Mesodermal cell (in vitro differentiated cells): ENCODE measurements at regions not wholly inside any gene's neighbourhood (a gene's known extent, or its start where the extent isn't known, plus 50 kb on each side); places are given as distances from the start of the nearest gene placed in this dataset.
"Not testable (repeated sequence)": the region's sequence is repeated elsewhere in the genome, so short reads cannot be mapped to it uniquely, and the experiment has no call there.

Experiments
- H3K27ac ChIP-seq: 2 replicates; pipeline ENCODE4 v1.7.0; 2013; ENCODE audit warnings: mild to moderate bottlenecking, low read depth, low read length, moderate library complexity; ENCODE audit not compliant: severe bottlenecking
- H3K36me3 ChIP-seq: 2 replicates; pipeline ENCODE4 v1.7.1; 2013; ENCODE audit warnings: mild to moderate bottlenecking, low read length, moderate library complexity; ENCODE audit not compliant: control insufficient read depth, insufficient read depth
- H3K4me1 ChIP-seq: one replicate; pipeline ENCODE4 v1.7.1; 2013; ENCODE audit warnings: mild to moderate bottlenecking, low read length; ENCODE audit not compliant: insufficient read depth, control insufficient read depth, poor library complexity, severe bottlenecking
- H3K4me3 ChIP-seq: 2 replicates; pipeline ENCODE4 v1.7.0; 2013; ENCODE audit warnings: low read length, control low read depth, mild to moderate bottlenecking; ENCODE audit not compliant: insufficient read depth, poor library complexity, severe bottlenecking; ENCODE audit errors: extremely low read depth
- H3K9me3 ChIP-seq: 2 replicates; pipeline ENCODE4 v1.7.1; 2013; ENCODE audit warnings: mild to moderate bottlenecking, low read length, moderate library complexity; ENCODE audit not compliant: control insufficient read depth
- WGBS, 2 experiments: methylation state at CpG; one replicate each; pipeline ENCODE4 v1.1.5; 2013; ENCODE audit warnings: missing lambda C conversion rate in 2 of 2; ENCODE audit not compliant: insufficient coverage in 2 of 2; 5-methylcytosine and 5-hydroxymethylcytosine counted together

- H3K27ac ChIP-seq, result no peak overlapping the region
- 60 to 71% methylated on average over 3 to 4 of the region's 4 CpGs for WGBS, 2 experiments
Measured at GRCh38 chr3:144502402-144502801, 530.8 kb downstream of the DIPK2A start.

GRCh38 chr3:144506375-144506774, 534.8 kb downstream of the DIPK2A start:
- H3K4me3 ChIP-seq, H3K36me3 ChIP-seq, H3K9me3 ChIP-seq, H3K27ac ChIP-seq, H3K4me1 ChIP-seq: not testable (repeated sequence)
- WGBS, 2 experiments, result 100% methylated on average over 1 of the region's 4 CpGs; no CpG with 5 or more reads in 1 of the 2 experiments

More at GRCh38 chr3:144502402-144502801, 530.8 kb downstream of the DIPK2A start:
- Histone ChIP-seq H3K36me3 (no peaks in the 10 kb centered on the region), H3K4me3 (no peak overlapping the region), H3K9me3 (no peaks in the 10 kb centered on the region), H3K4me1 (no peaks in the 10 kb centered on the region)

- Histone ChIP-seq H3K36me3 (no peaks in the 10 kb centered on the region), H3K9me3 (no peaks in the 10 kb centered on the region), H3K4me1 (no peaks in the 10 kb centered on the region), H3K27ac (no peak overlapping the region), H3K4me3 (no peak overlapping the region)
- 0% methylated on average over 1 of the region's 3 CpGs; no CpG with 5 or more reads in 1 of the 2 experiments for WGBS, 2 experiments
Measured at GRCh38 chr3:144511346-144511745, 539.7 kb downstream of the DIPK2A start.

- no peak overlapping the region for H3K4me3 ChIP-seq
- H3K36me3 ChIP-seq, result no peaks in the 10 kb centered on the region
- no peaks in the 10 kb centered on the region for H3K4me1 ChIP-seq
- H3K9me3 ChIP-seq, result no peaks in the 10 kb centered on the region
- H3K27ac ChIP-seq, result no peak overlapping the region
Measured at GRCh38 chr3:144516026-144516425, 544.4 kb downstream of the DIPK2A start.

GRCh38 chr3:144516589-144516988, 545.0 kb downstream of the DIPK2A start:
- Histone ChIP-seq H3K4me1 (no peaks in the 10 kb centered on the region), H3K36me3 (no peaks in the 10 kb centered on the region), H3K4me3 (no peak overlapping the region), H3K27ac (no peak overlapping the region), H3K9me3 (no peaks in the 10 kb centered on the region)
- WGBS, 2 experiments, result 100% methylated on average over 1 of the region's 1 CpG

GRCh38 chr3:144521131-144521530, 549.5 kb downstream of the DIPK2A start:
- no CpG with 5 or more reads among the region's 1 CpG for WGBS, 2 experiments
- H3K27ac ChIP-seq, result no peak overlapping the region

GRCh38 chr3:144522456-144522855, 550.8 kb downstream of the DIPK2A start:
- Histone ChIP-seq H3K36me3 (no peaks in the 10 kb centered on the region), H3K9me3 (no peaks in the 10 kb centered on the region), H3K4me3 (no peak overlapping the region), H3K27ac (no peak overlapping the region), H3K4me1 (no peaks in the 10 kb centered on the region)
- WGBS, 2 experiments, result 48 to 60% methylated on average over 3 of the region's 3 CpGs

More at GRCh38 chr3:144521131-144521530, 549.5 kb downstream of the DIPK2A start:
- Histone ChIP-seq H3K9me3 (no peaks in the 10 kb centered on the region), H3K4me1 (no peaks in the 10 kb centered on the region), H3K36me3 (no peaks in the 10 kb centered on the region), H3K4me3 (no peak overlapping the region)

- 75 to 78% methylated on average over 1 to 2 of the region's 2 CpGs for WGBS, 2 experiments
- no peaks in the 10 kb centered on the region for H3K9me3 ChIP-seq
- H3K27ac ChIP-seq, result no peak overlapping the region
- no peak overlapping the region for H3K4me3 ChIP-seq
- no peaks in the 10 kb centered on the region for H3K4me1 ChIP-seq
- H3K36me3 ChIP-seq, result no peaks in the 10 kb centered on the region
Measured at GRCh38 chr3:144523396-144523795, 551.8 kb downstream of the DIPK2A start.

GRCh38 chr3:144524531-144524930, 552.9 kb downstream of the DIPK2A start:
- H3K27ac ChIP-seq, result no peak overlapping the region
- no peak overlapping the region for H3K4me3 ChIP-seq
- no peaks in the 10 kb centered on the region for H3K9me3 ChIP-seq
- no peaks in the 10 kb centered on the region for H3K36me3 ChIP-seq
- H3K4me1 ChIP-seq, result no peaks in the 10 kb centered on the region

GRCh38 chr3:144529566-144529965, 557.9 kb downstream of the DIPK2A start:
- no peaks in the 10 kb centered on the region for H3K4me1 ChIP-seq
- 100% methylated on average over 1 of the region's 1 CpG; no CpG with 5 or more reads in 1 of the 2 experiments for WGBS, 2 experiments
- H3K9me3 ChIP-seq, result no peaks in the 10 kb centered on the region
- H3K27ac ChIP-seq, result no peak overlapping the region
- H3K36me3 ChIP-seq, result no peaks in the 10 kb centered on the region
- no peak overlapping the region for H3K4me3 ChIP-seq

- no peaks in the 10 kb centered on the region for H3K36me3 ChIP-seq
- H3K27ac ChIP-seq, result no peak overlapping the region
- peaks cover 13% of the 10 kb centered on the region for H3K4me1 ChIP-seq
- no peaks in the 10 kb centered on the region for H3K9me3 ChIP-seq
- WGBS, 2 experiments, result 100% methylated on average over 1 of the region's 4 CpGs; no CpG with 5 or more reads in 1 of the 2 experiments
- no peak overlapping the region for H3K4me3 ChIP-seq
Measured at GRCh38 chr3:144544871-144545270, 573.2 kb downstream of the DIPK2A start.
